ENCODE measurements at regions not wholly inside any gene's neighbourhood (a gene's known extent, or its start where the extent isn't known, plus 50 kb on each side); places are given as distances from the start of the nearest gene placed in this dataset.

DNA sequence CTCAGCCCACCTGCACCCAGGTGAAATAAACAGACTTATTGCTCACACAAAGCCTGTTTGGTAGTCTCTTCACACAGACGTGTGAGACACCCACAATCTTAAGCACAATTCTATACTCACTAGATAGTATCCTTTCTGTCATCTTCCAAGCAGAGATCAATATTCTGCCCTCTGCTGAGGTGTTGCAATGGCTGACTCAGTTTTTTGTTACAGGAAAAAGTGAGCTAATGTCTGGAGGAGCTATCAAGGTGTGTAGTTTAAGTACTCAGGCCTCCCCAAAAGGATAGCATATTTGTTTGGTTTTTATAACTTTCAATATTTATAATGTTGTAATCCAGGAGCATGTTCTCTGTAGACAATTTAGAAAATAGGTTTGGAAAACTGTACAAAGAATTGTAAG is 775.2 kb upstream of the POU3F4 start:
- CTCF ChIA-PET = no interaction called here
- FAIRE-seq = no peak
- Histone ChIP-seq H3K4me1 (ENCODE audit: control insufficient read depth, extremely low read depth, insufficient read depth, low read length) (no peaks in the 10 kb centered on the region), H3K27me3 (ENCODE audit: control insufficient read depth in 2 of 2, insufficient read depth in 2 of 2, low read length in 2 of 2) (no peaks in the 10 kb centered on the region), H3K9me3 (replicated peaks; ENCODE audit: control insufficient read depth, insufficient read depth, low read length) (no peaks in the 10 kb centered on the region), H3K9ac (replicated peaks; ENCODE audit: extremely low read depth, insufficient read depth, low read length) (no peak overlapping the region), H3K79me2 (ENCODE audit: control insufficient read depth, insufficient read depth, low read length) (no peaks in the 10 kb centered on the region), H3K4me2 (ENCODE audit: insufficient read depth, low read length) (no peak overlapping the region), H3K27ac (ENCODE audit: insufficient read depth, low read depth, low read length) (no peak overlapping the region), H3K4me3 (replicated peaks in 1 of 3; ENCODE audit: insufficient read depth in 1 of 3, low read depth in 1 of 3, low read length in 3 of 3) (no peak overlapping the region), H2AFZ (ENCODE audit: low read depth, low read length) (no peak overlapping the region), H3K9me1 (replicated peaks; ENCODE audit: control insufficient read depth, extremely low read depth, insufficient read depth, low read length) (no peaks in the 10 kb centered on the region), H3K36me3 (ENCODE audit: control insufficient read depth in 2 of 2, extremely low read depth in 1 of 2, insufficient read depth in 2 of 2, low read length in 2 of 2) (no peaks in the 10 kb centered on the region), H4K20me1 (replicated peaks; ENCODE audit: control insufficient read depth, extremely low read depth, insufficient read depth, low read length) (no peaks in the 10 kb centered on the region)
- POLR2A ChIA-PET = no interaction called here
- no TSS peak for BruUV-seq (replicated peaks)
- dilution Hi-C loops (cut with MboI; ENCODE audit: extremely low pct_ligation_motif_present, low sequenced_read_pairs) = no loop called here
- no peak for DNase-seq (ENCODE audit: low read depth, low spot score)
- intact Hi-C loops (cut with micrococcal nuclease) = no loop called here
- TF ChIP-seq EZH2 (IDR thresholded peaks at IDR 0.05; ENCODE audit: borderline replicate concordance, low read depth, low read length, severe bottlenecking) (no peak), JUN (IDR thresholded peaks at IDR 0.05; ENCODE audit: borderline replicate concordance, insufficient read depth, insufficient read length, low read depth) (no peak), MYC (IDR thresholded peaks at IDR 0.05; ENCODE audit: low read depth, low read length) (no peak), FOS (IDR thresholded peaks at IDR 0.05; ENCODE audit: borderline replicate concordance, insufficient read depth, low read length) (no peak), POLR2AphosphoS5 (IDR thresholded peaks at IDR 0.05; ENCODE audit: insufficient read depth, low read depth, low read length) (no peak), GATA2 (IDR thresholded peaks at IDR 0.05; ENCODE audit: insufficient read depth, insufficient read length, low read depth, low read length) (no peak), POLR2A (IDR thresholded peaks at IDR 0.05; ENCODE audit: low read depth, low read length) (no peak)
- TF ChIP-seq, protein P1, sequence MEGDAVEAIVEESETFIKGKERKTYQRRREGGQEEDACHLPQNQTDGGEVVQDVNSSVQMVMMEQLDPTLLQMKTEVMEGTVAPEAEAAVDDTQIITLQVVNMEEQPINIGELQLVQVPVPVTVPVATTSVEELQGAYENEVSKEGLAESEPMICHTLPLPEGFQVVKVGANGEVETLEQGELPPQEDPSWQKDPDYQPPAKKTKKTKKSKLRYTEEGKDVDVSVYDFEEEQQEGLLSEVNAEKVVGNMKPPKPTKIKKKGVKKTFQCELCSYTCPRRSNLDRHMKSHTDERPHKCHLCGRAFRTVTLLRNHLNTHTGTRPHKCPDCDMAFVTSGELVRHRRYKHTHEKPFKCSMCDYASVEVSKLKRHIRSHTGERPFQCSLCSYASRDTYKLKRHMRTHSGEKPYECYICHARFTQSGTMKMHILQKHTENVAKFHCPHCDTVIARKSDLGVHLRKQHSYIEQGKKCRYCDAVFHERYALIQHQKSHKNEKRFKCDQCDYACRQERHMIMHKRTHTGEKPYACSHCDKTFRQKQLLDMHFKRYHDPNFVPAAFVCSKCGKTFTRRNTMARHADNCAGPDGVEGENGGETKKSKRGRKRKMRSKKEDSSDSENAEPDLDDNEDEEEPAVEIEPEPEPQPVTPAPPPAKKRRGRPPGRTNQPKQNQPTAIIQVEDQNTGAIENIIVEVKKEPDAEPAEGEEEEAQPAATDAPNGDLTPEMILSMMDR (IDR thresholded peaks at IDR 0.05; ENCODE audit: extremely low read depth in 1 of 2, insufficient read depth in 1 of 2, low read depth in 1 of 2, low read length in 2 of 2) = no peak
- TF ChIP-seq, protein P2, sequence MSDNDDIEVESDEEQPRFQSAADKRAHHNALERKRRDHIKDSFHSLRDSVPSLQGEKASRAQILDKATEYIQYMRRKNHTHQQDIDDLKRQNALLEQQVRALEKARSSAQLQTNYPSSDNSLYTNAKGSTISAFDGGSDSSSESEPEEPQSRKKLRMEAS (IDR thresholded peaks at IDR 0.05; ENCODE audit: insufficient read depth, insufficient read length) = no peak

Data from endothelial cell of umbilical vein (primary cell).